Activated naive CD4-positive, alpha-beta T cell treated with anti-CD3 and anti-CD28 coated beads for 36 hours (primary cell): ENCODE measurements at regions not wholly inside any gene's neighbourhood (a gene's known extent, or its start where the extent isn't known, plus 50 kb on each side); places are given as distances from the start of the nearest gene placed in this dataset.

Experiments used
- CTCF ChIA-PET: fragments of 350-600 bp; sonication (Branson Sonifier 250); formaldehyde crosslinking; loops from one replicate; lab custom pipeline; 2021; ENCODE audit warnings: antibody characterized with exemption; lab: Charles Lee
- DNase-seq: peaks from one replicate; pipeline ENCODE4 v3.0.0-alpha.2; 2020
- H3K27ac Mint-ChIP-seq: one replicate; pipeline ENCODE4 v1.8.0; 2021; ENCODE audit warnings: mild to moderate bottlenecking, mixed read lengths
- H3K27me3 Mint-ChIP-seq: one replicate; pipeline ENCODE4 v1.8.0; 2021; ENCODE audit warnings: low read depth, mixed read lengths
- H3K36me3 Mint-ChIP-seq: one replicate; pipeline ENCODE4 v1.8.0; 2021; ENCODE audit warnings: low read depth, mixed read lengths
- H3K4me1 Mint-ChIP-seq: one replicate; pipeline ENCODE4 v1.8.0; 2021; ENCODE audit warnings: low read depth, mixed read lengths
- H3K4me3 Mint-ChIP-seq: one replicate; pipeline ENCODE4 v1.8.0; 2021; ENCODE audit warnings: mild to moderate bottlenecking, moderate library complexity, mixed read lengths
- H3K9me3 Mint-ChIP-seq: one replicate; pipeline ENCODE4 v1.8.0; 2021; ENCODE audit warnings: mixed read lengths
- intact Hi-C: fragments of 100-400 bp; cut with micrococcal nuclease; formaldehyde crosslinking; loops from one replicate; pipeline ENCODE4 v1.15.1; 2023

DNA sequence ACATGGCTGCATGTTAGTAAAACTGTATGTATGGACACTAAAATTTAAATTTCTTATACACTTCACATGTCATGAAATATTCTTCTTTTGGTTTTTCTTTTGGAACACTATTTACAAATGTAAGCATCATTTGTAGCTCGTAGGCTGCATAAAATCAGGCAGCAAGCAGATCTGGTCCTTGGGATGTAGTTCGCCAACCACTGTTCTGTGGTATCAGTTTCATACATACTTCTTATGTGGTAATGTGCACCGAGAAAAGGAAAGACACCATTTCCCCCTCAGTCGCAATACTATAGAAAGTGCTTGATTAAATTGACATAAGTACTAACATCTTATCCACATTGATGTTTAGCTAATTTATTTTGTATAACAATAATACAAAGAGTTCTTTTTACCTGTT is 274.4 kb upstream of the VCX start:
- Mint-ChIP-seq H3K4me1 (no peaks in the 10 kb centered on the region), H3K4me3 (no peak overlapping the region), H3K27ac (no peak overlapping the region), H3K9me3 (no peaks in the 10 kb centered on the region), H3K27me3 (no peaks in the 10 kb centered on the region), H3K36me3 (no peaks in the 10 kb centered on the region)
- CTCF ChIA-PET, result no interaction called here
- intact Hi-C loops, result no loop called here
- DNase-seq, result no peak

DNA sequence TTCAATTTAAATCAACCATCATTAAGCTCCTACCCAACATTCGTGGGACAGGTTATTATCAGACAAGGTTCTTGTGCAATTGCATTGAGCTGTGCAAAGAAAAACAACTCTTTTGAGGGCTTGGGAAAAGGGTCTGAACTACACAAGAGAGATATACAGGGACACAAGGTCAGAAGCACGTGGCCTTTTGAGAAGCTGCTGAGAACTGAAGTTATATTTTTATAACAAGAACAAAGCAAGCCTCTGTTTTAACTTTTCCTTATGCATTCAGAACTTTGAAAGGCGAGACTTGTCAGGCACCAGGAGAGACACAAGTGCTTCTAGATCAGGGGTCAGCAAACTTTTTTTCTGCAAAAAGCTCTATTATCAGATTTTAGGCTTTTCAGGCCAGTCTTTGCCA is 274.8 kb upstream of the VCX start:
- no peaks in the 10 kb centered on the region for H3K9me3 Mint-ChIP-seq
- no peaks in the 10 kb centered on the region for H3K4me1 Mint-ChIP-seq
- intact Hi-C loops, result no loop called here
- CTCF ChIA-PET, result no interaction called here
- H3K27me3 Mint-ChIP-seq, result no peaks in the 10 kb centered on the region
- DNase-seq, result no peak
- no peak overlapping the region for H3K27ac Mint-ChIP-seq
- no peak overlapping the region for H3K4me3 Mint-ChIP-seq
- no peaks in the 10 kb centered on the region for H3K36me3 Mint-ChIP-seq

DNA sequence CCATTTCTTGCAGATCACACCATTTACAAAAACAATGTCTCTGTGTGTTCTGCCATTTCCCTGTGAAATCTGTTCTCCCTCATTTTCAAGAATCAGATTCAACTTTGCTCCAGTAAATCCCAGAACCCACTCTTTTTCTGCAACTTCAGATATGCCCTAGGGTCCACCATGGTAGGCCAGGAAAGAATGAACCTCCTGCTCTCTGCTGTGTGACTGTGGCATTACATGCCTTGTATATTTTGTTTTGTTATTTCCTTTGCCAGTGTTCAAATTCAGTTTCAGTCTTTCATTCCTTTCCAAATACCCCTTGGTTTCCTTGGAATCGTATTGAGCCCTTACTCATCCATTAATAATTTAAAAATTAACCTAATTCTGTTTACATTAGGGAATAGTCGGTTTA is 290.2 kb upstream of the VCX start:
- Mint-ChIP-seq H3K4me3 (no peak overlapping the region), H3K36me3 (no peaks in the 10 kb centered on the region), H3K4me1 (no peaks in the 10 kb centered on the region), H3K27me3 (no peaks in the 10 kb centered on the region), H3K9me3 (peaks cover 3% of the 10 kb centered on the region), H3K27ac (no peak overlapping the region)
- intact Hi-C loops, result no loop called here
- DNase-seq, result no peak
- CTCF ChIA-PET, result no interaction called here

DNA sequence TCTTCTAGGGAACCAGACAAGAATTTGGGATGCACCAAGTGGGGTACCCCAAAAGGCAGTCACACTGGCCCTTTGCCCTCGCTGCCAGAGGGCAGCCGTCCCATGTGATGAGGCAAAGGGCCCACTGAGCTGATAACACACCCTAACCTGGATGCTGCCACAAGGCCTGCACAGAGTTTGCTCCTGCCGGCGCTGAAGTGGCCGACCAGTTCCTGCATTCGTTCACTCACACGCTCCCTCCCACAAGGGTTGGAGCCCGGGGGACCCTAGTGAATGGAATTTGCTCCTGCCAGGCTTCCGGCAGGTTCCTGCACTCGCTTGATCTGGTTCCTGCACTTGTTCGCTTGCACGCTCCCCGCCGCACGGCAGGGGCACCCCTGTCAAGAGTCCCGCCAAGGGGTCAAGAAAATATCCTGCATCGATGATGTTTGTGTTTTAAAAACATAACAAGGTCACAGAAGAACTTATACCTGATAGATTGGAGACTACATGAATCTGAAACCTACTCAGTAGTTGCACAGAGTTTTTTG is 296.4 kb upstream of the VCX start:
- CTCF ChIA-PET, result no interaction called here

DNA sequence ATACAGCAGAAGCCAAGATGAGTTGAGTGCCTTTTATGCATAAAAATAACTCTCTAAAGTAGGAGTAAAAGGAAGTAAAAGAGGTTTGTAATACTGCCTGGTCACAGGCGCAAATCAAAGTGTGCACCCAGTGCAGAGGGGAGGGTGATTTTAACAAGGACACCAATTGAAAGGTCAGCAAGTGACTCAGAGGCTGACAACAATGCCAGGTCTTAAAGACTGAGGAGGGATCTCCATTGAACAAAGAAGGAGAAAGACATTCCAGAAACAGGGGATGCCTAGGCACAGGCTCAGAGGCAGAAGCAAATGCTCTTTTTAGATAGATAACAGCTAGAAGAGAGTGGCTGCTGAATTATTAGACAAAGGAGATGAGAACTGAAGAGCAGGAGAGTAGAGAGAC is 297.4 kb upstream of the VCX start:
- Mint-ChIP-seq H3K4me1 (no peaks in the 10 kb centered on the region), H3K36me3 (no peaks in the 10 kb centered on the region), H3K9me3 (peaks cover 4% of the 10 kb centered on the region), H3K27ac (no peak overlapping the region), H3K27me3 (no peaks in the 10 kb centered on the region), H3K4me3 (no peak overlapping the region)
- DNase-seq, result no peak
- CTCF ChIA-PET, result no interaction called here
- intact Hi-C loops, result no loop called here

More for the DNA sequence above, 296.4 kb upstream of the VCX start:
- no peak overlapping the region for H3K27ac Mint-ChIP-seq
- no peaks in the 10 kb centered on the region for H3K36me3 Mint-ChIP-seq
- no peaks in the 10 kb centered on the region for H3K27me3 Mint-ChIP-seq
- no peak overlapping the region for H3K4me3 Mint-ChIP-seq
- intact Hi-C loops, result no loop called here
- no peak for DNase-seq
- no peaks in the 10 kb centered on the region for H3K9me3 Mint-ChIP-seq
- no peaks in the 10 kb centered on the region for H3K4me1 Mint-ChIP-seq

- no peak for DNase-seq
- intact Hi-C loops, result no loop called here
- Mint-ChIP-seq H3K9me3 (peaks cover 4% of the 10 kb centered on the region), H3K27ac (no peak overlapping the region), H3K27me3 (no peaks in the 10 kb centered on the region), H3K4me3 (no peak overlapping the region), H3K36me3 (no peaks in the 10 kb centered on the region), H3K4me1 (no peaks in the 10 kb centered on the region)
- CTCF ChIA-PET, result no interaction called here
Measured at GRCh38 chrX:7542587-7543380, 300.2 kb upstream of the VCX start.

DNA sequence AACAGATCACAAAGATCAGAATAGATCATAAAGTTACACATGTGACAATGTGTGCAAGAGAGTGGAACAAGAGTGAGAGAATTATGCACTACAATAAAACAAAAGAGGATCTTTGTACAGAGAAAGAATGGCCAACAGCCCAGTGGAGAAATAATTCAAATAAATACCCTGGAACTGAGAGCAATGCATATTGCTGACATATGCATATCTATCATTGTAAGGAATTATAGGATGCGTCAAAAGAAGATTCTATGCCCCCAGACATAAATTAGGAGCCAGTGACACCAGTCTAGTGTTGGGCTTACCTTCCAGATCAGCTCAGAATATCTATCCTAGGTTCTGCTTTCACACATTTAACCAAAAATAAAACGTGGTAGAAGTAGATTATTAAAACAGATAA is 320.1 kb upstream of the VCX start:
- no peak for DNase-seq
- intact Hi-C loops, result no loop called here
- Mint-ChIP-seq H3K27ac (no peak overlapping the region), H3K4me1 (no peaks in the 10 kb centered on the region), H3K4me3 (no peak overlapping the region), H3K27me3 (no peaks in the 10 kb centered on the region), H3K9me3 (peaks cover 9% of the 10 kb centered on the region), H3K36me3 (no peaks in the 10 kb centered on the region)
- CTCF ChIA-PET, result interaction anchor here (0.7 kb wide), 1 partner anchor 47 kb away, joined by 3 read pairs; no protein-coding TSS in a partner anchor

DNA sequence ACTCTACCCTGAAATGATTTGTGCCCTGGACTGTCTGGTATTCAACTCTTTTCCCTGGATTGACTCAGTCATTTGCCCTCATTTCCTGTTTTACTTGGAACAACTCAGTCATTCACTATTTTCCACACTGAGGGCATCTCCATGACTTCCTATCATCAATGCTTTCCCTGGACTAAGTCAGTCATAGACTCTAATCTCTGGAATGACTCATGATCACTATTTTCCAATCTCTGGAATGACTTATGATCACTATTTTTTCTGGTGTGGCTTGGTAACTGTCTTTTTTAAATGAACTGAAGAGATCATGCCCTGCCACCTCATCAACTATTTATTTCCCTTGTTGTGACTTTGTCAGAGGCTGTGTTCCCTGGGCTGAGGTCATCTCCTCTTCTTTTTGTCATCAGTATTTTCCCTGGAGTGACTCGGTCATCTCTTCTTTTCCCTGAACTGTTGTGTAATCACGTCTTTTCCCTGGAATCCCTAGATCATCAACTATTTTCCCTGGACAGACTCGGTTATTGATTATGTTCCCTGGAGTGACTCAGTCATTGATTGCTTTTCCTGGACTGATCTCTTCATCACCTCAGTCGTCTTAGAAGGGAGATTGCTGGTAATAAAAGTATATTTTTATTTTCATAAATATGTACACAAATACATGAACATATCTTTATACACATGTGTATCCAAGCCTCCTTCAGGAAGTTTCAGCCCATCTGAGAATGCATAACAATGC is 327.1 kb upstream of the VCX start:
- CTCF ChIA-PET, result no interaction called here
- no peak overlapping the region for H3K27ac Mint-ChIP-seq
- H3K9me3 Mint-ChIP-seq, result no peaks in the 10 kb centered on the region
- no peak overlapping the region for H3K4me3 Mint-ChIP-seq
- no peak for DNase-seq
- H3K27me3 Mint-ChIP-seq, result no peaks in the 10 kb centered on the region
- no peaks in the 10 kb centered on the region for H3K36me3 Mint-ChIP-seq
- intact Hi-C loops, result no loop called here
- no peaks in the 10 kb centered on the region for H3K4me1 Mint-ChIP-seq

DNA sequence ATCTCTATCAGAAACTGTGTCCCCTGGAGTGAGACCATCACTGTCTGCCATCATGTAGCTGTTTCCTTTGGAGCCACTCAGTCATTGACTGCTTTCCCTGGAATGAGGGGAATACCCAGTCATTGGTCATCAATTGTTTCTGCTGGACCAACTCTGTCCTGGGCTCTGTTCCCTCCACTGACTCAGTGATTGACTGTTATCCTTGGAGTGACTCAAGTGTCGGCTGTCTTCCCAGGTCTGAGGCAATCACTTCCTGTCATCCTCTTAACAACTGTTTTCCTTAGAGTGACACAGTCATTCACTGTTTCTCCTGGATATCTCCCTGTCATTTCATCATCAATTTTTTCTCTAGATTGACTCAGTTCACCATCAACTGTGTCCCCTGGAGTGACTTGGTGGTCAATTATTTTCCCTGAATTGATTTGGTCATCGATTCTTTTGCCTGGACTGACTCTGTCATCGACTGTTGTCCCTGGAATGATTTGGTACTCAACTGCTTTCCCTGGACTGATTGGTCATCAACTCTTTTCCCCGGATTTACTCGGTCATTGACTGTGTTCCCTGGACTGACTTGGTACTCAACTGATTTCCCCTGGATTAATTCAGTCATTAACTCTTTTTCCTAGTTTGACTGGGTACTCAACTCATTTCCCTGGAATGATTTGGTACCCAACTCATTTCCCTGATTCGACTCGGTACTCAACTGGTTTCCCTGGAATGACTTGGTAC is 327.9 kb upstream of the VCX start:
- Mint-ChIP-seq H3K9me3 (no peaks in the 10 kb centered on the region), H3K4me3 (no peak overlapping the region), H3K27me3 (no peaks in the 10 kb centered on the region), H3K4me1 (no peaks in the 10 kb centered on the region), H3K27ac (no peak overlapping the region), H3K36me3 (no peaks in the 10 kb centered on the region)
- intact Hi-C loops, result no loop called here
- no peak for DNase-seq
- CTCF ChIA-PET, result no interaction called here

DNA sequence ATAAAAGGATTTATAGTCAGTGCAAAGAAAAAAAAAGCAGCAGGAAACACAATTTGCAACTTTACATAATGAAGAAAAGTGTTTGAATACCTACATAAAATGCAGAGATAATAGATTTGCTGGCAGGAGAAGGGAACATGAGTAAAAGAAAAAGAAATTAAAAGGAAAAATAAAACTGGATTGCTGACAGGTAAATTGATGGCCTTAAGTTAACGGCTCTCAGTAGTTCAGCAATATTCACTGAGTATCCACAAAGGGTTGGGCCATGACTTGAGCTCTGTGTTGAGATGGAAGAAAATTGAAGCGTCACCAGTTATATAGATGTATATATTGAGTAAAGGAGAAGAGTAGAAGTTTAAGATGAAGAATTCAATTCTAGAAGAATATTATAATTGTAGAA is 330.1 kb upstream of the VCX start:
- H3K4me3 Mint-ChIP-seq, result no peak overlapping the region
- intact Hi-C loops, result no loop called here
- DNase-seq, result no peak
- H3K36me3 Mint-ChIP-seq, result no peaks in the 10 kb centered on the region
- H3K4me1 Mint-ChIP-seq, result no peaks in the 10 kb centered on the region
- no peaks in the 10 kb centered on the region for H3K9me3 Mint-ChIP-seq
- H3K27me3 Mint-ChIP-seq, result no peaks in the 10 kb centered on the region
- CTCF ChIA-PET, result no interaction called here
- no peak overlapping the region for H3K27ac Mint-ChIP-seq

- intact Hi-C loops, result no loop called here
- CTCF ChIA-PET, result no interaction called here
- no peak for DNase-seq
- no peaks in the 10 kb centered on the region for H3K36me3 Mint-ChIP-seq
- H3K27me3 Mint-ChIP-seq, result no peaks in the 10 kb centered on the region
- H3K4me1 Mint-ChIP-seq, result no peaks in the 10 kb centered on the region
- no peak overlapping the region for H3K27ac Mint-ChIP-seq
- H3K9me3 Mint-ChIP-seq, result no peaks in the 10 kb centered on the region
- no peak overlapping the region for H3K4me3 Mint-ChIP-seq
Measured at GRCh38 chrX:7503251-7503650, 339.7 kb upstream of the VCX start.

DNA sequence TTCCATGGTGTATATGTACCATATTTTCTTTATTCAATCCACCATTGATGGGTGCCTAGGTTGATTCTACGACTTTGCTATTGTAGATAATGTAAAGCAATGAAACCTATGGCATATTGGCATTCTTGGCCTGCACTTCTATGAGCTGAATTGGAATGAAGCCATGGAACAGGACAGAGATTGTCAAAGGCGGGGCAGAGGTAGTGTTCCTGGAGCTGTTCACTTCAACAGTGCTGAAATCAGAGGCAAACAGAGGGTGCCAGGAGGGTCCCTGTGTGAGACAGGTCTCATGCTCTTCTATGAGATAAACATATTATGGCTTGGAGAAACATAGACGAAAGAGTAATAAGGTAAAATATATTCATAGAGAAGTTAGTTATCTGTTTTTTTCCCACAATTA is 342.6 kb upstream of the VCX start:
- CTCF ChIA-PET, result no interaction called here
- H3K4me1 Mint-ChIP-seq, result no peaks in the 10 kb centered on the region
- intact Hi-C loops, result no loop called here
- no peaks in the 10 kb centered on the region for H3K36me3 Mint-ChIP-seq
- no peak for DNase-seq
- H3K27me3 Mint-ChIP-seq, result no peaks in the 10 kb centered on the region
- no peak overlapping the region for H3K4me3 Mint-ChIP-seq
- no peak overlapping the region for H3K27ac Mint-ChIP-seq
- no peaks in the 10 kb centered on the region for H3K9me3 Mint-ChIP-seq
